HS-5 (cell line): ENCODE measurements at regions not wholly inside any gene's neighbourhood (a gene's known extent, or its start where the extent isn't known, plus 50 kb on each side); places are given as distances from the start of the nearest gene placed in this dataset.
"Not testable (repeated sequence)": the region's sequence is repeated elsewhere in the genome, so short reads cannot be mapped to it uniquely, and the experiment has no call there.

Source experiments
- DNase-seq: peaks from one replicate; pipeline ENCODE4 v3.0.0-alpha.2; 2012; ENCODE audit warnings: low read depth

DNA sequence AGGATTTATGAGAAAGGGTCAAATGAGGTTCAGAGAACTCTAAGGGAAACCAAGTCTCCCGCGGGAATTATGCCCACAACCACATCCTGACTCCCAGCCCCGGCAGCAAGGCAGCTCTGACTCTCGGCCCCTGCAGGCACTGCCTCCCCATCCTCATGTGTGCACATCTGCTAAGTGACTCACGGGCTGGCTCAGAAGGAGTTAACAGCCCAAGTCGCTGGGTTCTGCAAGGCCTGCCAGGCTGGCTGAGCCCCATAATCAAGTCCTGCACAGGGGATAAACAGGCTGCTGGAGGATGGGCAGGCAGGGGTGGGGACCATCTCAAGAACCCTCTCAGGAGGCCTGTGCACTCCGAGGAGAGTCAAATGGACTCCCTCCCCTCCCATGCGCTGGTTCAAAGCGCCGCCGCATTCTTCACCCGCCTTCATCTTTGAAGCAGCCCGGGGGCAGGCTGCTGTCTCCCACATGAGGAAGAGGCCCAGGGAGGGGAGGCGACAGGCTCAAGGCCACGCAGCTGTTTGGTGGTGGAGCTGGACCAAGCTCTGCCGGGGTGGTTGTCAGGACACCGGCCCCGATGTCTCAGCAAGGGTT, 344.3 kb downstream of the MATN1 start:
- DNase-seq: peak; percentile 51

- no peak for DNase-seq
Measured at GRCh38 chr1:30378003-30378596, 345.3 kb downstream of the MATN1 start.

DNA sequence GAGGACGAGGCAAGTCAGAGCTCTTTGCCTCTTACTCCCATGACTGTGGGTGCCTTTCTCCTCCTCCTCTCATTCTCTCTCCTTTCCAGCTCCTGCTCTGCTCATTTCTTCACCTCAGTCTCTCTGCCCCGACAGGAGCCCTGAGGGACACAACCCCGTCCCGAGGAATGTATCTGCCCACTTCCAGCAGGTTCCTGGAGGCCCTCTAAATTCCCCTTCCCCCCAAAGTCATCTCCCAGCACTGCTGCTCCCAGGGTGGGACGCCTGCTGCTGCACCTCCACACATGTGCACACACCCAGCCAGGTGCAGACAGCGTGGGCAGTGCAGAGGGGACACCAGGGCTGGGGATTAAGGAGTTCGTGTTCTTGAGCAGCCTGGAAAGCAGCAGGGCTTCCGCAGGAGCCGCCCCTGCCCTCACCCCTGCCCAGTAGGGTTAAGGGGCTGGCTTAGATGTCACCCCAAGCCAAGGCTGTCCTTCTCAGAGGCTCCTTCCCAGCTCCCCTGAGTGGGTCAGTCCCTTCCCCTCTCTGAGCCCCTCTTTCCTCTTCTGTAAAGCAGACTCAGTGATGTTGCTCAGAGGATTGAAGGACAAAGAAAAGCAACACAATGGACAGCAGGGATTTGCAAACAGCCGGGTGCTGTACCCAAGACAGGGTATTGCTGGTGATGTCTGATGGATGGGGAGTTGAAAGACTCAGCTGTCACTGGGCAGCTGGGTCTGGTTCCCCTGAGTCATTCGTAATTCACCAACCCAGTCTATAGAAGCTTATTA, 346.0 kb downstream of the MATN1 start:
- DNase-seq: no peak

DNA sequence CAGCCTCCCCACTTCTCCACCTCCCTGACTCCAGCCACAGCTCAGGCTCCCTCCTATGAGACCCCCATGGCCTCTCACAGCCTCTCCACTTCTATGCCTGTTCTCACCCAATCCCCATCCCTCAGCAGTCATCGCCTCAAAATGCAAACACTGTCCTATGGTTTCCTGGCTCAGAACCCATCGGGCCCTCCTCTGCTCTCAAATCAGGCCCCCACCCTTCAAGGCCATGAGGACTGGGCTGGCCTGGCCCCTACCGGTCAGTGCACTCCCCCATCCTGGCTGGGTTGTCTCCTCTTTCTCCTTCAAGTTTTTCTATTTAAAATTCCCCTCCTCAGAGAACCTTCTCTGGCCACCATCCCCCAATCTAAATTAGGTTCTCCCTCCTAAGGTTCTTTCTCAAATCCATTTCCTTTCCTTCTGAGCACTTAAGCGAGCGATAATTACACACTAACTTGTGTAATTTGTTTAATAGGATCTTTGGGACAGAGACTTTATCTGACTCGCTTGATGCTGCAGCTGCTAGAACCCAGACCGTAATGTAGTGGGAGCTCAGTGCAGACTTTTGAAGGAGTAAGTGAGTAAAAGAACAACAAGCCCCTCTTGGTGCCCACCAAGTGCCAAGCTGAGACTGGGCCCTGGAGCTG, 347.2 kb downstream of the MATN1 start:
- DNase-seq: no peak

DNA sequence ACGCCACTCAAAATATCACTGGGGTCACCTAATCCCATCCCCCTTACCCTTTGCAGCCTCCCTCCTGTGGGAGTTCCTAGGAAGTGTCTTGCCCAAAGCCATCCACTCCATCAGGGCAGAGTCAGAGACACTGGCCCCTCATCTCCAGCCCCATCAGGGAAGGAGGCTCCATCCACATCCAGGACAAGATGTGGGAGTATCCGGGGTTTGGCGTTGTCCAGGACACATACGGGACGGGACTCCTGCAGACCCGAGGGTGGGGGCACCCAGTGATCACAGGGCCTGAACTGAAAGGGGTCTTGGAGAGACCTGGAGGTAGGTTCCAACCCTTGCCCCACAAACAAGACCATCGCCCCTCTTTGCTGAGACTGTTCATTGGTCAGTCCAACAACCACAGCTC, 348.2 kb downstream of the MATN1 start:
- no peak for DNase-seq

DNA sequence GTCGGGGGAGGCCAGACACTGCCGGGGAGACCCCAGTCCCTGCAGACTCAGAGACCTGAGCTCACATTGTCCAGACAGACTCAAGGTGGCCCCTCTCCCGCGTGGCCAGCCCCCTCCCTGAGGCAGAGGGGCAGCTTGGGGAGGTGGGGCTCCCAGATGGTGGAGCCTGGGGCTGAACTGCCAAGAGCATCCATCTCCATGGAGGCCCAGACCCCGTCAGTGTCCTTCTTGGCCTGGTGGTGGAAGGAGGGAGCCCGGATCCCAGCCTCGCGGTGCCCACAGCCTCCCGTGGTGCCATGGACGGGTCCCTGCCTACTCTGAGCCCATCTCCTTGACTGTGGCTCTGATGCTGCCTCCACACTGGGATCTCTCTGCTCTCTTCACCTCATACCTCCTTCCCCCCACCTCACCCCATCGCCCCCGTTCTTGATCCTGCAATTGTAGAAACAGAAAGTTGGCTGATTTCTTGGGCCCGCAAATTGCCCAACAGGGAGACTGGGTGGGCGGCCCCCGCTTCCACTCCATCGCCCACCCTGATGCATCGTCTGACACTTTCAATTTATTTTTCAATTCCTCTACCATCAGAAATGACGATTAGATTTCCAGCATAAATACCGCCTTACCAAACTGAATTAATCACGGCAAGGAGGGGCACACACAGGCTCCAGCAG, 348.9 kb downstream of the MATN1 start:
- no peak for DNase-seq

DNA sequence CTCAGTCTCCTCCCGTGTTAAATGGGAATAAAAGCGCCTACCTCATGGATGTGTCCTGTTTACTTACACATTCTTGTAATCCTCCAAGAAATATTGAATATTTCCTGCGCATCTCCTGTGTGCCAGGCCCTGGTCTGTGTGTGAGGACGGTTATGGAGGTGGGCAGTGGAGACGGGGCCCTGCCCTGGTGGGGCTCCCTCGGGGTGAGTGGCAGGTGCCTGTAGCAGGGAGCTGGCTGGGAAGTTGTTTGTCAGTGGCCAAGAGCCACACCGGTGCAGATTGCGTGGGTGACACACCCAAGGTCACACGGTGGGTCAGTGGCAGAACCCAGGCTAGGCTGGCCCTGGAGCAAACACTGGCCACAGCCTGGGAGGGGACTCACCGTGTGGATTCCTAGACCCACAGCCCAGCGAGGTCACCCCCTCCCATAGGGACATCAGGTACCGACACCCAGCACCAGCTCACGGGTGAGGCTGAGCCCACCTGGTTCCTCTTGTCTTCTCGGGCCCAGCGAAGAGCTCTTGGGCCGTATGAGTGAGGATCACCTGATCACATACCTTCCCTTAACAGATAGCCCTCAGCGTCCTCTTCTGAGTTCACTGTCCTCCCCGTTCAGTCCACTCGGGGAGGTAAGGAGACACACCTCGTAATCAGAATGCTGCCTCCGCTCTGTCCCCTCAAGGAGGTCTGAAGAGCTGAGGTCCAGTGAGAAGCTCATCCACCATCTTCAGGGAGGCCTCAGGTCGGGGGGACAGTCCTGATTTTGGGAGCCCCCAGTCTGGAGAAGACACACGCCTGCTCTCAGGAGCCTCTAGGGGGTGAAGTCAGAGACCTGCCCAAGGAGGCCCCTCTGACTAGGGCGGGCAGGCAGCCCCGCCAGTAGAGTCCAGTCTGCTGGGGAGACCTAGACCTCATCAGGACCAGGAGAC, 349.6 kb downstream of the MATN1 start:
- DNase-seq: no peak

- DNase-seq: no peak
Measured at GRCh38 chr1:30372792-30373433, 350.5 kb downstream of the MATN1 start.

DNA sequence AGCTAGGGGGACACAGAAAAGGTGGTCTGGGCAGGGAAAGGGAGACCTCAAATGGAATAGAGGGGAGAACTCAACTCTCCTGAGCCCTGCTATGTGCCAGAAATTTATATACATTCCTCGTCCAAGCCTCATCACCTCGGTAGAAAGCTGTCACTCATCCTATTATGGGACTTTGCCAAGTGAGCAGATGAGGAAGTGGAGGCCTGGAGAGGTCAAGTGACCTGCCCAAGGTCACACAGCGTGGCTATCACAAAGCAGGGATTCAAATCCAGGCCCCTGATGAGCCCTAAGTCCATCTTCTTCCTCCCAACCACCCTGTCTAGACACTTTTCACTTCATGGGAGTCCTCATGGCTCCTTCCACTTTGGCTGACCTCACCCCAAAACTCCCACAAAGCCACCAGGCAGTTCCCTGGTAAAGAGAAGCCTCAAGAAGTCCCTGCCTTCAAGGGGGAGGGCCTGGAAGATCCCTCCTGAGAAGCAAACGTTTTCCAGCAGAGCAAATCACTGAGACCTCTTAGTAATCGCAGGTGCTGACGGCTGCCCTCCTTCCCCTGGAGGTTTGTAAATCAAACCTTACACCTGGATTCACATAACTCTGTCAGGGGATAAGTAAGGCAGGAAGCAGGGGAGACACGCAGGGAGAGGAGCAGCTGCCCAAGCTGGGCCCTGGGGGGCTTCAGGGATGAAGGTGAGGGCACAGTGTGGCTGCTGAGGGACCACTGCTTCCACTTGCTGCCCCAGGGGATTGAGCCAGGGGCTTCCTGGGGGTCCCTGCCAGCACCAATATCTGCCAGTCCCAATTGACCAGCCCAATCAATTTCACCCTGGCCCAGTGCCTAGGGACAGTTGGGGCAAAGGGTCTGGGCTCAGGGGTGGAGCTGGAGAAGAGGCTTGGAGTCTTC, 351.2 kb downstream of the MATN1 start:
- no peak for DNase-seq

- no peak for DNase-seq
Measured at GRCh38 chr1:30371179-30371788, 352.1 kb downstream of the MATN1 start.

DNA sequence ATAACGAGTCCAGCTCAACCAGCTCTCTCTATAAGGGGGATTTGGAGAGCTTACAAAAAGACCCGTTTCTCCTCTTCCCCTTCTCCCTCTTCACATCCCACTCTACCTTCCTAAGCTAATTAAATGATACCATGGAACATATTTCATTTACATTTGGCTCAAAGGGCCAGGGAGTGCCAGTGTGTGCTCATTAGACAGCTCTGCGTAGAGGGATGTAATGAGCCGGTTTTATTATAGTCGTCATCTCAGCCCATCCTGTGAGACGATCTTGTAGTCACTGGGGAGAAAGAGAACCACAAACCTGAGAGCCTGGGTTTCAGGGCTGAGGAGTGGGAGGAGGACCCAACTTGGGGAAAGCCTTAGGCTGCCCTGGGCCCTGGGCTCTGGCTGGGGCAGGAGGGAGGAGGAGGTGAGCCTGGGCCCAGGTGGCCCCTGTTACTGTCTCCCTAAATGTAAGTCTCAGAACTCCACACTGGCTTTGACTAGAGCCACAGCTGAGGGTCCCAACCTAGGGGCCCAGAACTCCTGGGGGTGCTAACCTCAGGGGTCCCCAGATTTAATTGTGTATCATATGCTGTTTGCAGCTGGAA, 354.6 kb downstream of the MATN1 start:
- DNase-seq: no peak

DNA sequence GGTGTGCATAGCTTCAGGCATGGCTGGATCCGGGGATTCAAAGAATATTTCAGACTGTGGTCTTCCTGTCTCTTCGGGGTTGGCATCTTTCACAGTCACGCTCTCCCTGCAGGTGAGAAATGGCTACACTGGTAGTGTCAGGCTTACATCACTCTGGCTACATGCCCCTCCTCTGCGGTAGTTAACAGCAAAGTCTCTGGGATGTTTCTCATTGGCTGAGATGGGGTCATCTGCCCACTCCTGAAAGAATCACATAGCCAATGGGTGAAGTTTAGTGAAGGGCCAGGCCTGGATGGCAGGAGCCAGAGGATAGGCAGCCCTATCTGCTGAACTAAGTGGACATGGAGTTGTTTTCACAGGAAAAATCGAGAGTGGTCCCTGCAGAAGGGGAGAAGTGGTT, 356.5 kb downstream of the MATN1 start:
- no peak for DNase-seq

DNA sequence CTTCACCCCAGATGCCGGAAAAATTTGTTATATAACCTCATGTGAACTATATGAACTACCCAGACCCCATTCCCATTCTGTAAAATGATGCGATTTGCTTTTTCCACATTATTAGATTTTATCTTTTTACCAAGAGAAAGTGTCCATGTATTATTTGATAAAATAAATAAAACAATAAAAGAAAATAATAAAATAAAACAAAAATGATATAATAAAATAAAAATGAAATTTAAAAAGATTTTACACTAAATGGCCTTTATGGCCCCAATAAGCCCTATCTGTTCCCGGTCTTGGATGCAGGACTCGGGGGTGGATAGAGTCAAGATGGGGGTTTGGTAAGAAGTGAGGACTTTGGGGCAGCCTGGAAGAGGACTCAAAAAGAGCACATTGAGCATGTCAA, 357.2 kb downstream of the MATN1 start:
- DNase-seq: no peak

DNA sequence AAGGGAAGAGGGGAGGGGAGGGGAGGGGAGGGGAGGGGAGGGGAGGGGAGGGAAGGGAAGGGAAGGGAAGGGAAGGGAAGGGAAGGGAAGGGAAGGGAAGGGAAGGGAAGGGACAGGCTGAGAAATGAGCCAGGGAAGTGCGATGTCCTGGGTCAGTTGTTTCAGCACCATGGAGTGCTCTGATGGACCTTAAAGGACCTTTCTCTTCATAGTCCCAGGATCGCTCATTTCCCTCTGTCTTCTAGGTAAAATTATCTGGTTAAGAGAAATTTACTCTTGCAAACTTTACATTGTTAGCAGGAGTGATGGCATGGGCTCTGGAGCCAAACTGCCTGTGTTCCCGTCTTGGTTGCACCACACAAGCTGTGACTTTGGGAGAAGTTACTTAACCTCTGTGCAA, 357.8 kb downstream of the MATN1 start:
- no peak for DNase-seq

DNA sequence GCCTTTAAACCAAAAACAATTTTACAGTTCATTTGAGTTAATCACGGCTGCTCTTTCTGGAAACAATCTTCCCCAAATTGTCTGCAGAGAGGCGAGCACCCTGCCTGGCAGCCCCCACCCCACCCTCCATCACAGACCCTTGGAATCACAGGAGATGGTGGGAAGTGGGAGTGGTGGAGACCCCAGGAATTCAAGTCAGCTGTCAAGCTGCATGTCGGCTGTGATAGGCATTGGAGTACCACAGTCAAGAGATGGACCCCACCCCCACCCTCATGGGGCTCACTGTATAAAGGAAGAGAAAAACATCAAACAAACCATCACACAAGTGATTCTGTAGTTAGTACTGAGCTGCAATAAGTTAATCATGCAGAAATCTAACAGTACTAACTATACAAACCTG, 360.4 kb downstream of the MATN1 start:
- no peak for DNase-seq

GRCh38 chr1:30362603-30362990, 360.8 kb downstream of the MATN1 start:
- DNase-seq: no peak

DNA sequence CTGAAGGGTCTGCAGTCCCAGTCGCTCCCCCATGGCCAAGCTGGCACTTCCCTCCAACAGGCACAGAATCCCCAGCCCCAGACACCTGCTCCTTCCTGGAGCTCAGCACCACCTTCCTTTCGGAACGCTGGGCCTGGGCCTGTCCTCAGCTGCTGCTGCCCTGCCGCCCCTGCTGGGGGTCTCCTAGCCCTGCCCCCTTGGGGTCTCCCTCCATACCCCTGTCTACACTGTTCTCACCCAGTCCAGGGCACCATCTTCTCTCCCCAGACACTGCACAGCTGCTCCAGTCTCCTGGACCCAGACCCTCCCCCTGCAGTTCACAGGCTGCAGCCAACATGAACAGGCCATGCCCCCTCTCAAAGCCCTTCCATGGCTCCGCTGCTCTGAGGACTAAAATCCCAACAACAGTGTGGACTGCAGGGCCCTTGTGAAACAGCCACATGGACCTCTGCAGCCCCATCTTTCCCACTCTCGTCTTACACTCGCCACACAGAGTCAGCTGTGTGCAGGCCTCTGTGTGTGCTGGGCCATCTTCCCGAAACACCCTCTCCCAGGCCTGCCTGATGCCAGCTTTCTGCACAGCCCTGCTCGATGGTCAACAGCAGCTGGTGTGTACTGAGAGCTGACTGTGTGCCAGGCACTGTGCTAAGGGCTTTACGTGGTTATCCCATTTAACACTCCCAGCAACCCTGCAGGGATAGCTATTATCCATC, 361.3 kb downstream of the MATN1 start:
- not testable (repeated sequence) for DNase-seq

- DNase-seq: no peak
Measured at GRCh38 chr1:30360753-30361152, 362.6 kb downstream of the MATN1 start.
